Neural progenitor cell (in vitro differentiated cells): ENCODE measurements at regions not wholly inside any gene's neighbourhood (a gene's known extent, or its start where the extent isn't known, plus 50 kb on each side); places are given as distances from the start of the nearest gene placed in this dataset. TPM values are rescaled to one million over a fixed set of nuclear protein-coding genes. Genes with fewer than 3 reads are reported as not detected.

Experiments
- DNase-seq: peaks from one replicate; pipeline ENCODE4 v3.0.0-alpha.2; 2016; ENCODE audit warnings: low spot score
- H2AFZ ChIP-seq: fragments of 200-600 bp; sonication (generic); replicated peaks from 2 replicates; pipeline ENCODE4 v1.6.1; 2016; ENCODE audit warnings: antibody characterized with exemption
- H3F3A ChIP-seq: fragments of 200-600 bp; sonication (generic); 2 replicates; pipeline ENCODE4 v1.6.1; 2016; ENCODE audit warnings: antibody characterized with exemption, low read depth
- H3K27ac ChIP-seq: fragments of 200-600 bp; sonication (generic); 2 replicates; pipeline ENCODE4 v1.5.1; 2016; ENCODE audit warnings: mild to moderate bottlenecking
- H3K27me3 ChIP-seq: fragments of 200-600 bp; sonication (generic); 2 replicates; pipeline ENCODE4 v1.6.1; 2016; ENCODE audit warnings: mild to moderate bottlenecking, moderate library complexity
- H3K36me3 ChIP-seq: fragments of 200-600 bp; sonication (generic); 2 replicates; pipeline ENCODE4 v1.5.1; 2016
- H3K4me1 ChIP-seq: fragments of 200-600 bp; sonication (generic); 2 replicates; pipeline ENCODE4 v1.6.1; 2016; ENCODE audit warnings: mixed run types
- H3K4me2 ChIP-seq: fragments of 200-600 bp; sonication (generic); 2 replicates; pipeline ENCODE4 v1.6.1; 2016
- H3K4me3 ChIP-seq: fragments of 200-600 bp; sonication (generic); 2 replicates; pipeline ENCODE4 v1.5.1; 2016
- H3K79me2 ChIP-seq: fragments of 200-600 bp; sonication (generic); 2 replicates; pipeline ENCODE4 v1.6.1; 2016; ENCODE audit warnings: low read depth
- H3K9ac ChIP-seq: fragments of 200-600 bp; sonication (generic); 2 replicates; pipeline ENCODE4 v1.6.1; 2016
- H3K9me3 ChIP-seq: fragments of 200-600 bp; sonication (generic); 2 replicates; pipeline ENCODE4 v1.5.1; 2016; ENCODE audit warnings: low read depth
- H4K20me1 ChIP-seq: fragments of 200-600 bp; sonication (generic); 2 replicates; pipeline ENCODE4 v1.6.1; 2016; ENCODE audit warnings: low read depth
- H3K27ac Mint-ChIP-seq: 3 replicates; pipeline ENCODE4 v1.8.0; 2021; ENCODE audit warnings: mixed read lengths
- H3K27me3 Mint-ChIP-seq: 2 replicates; pipeline ENCODE4 v1.8.0; 2022; ENCODE audit warnings: low read depth, mild to moderate bottlenecking, inconsistent platforms, moderate library complexity, mixed read lengths; ENCODE audit not compliant: insufficient read depth
- H3K36me3 Mint-ChIP-seq: 3 replicates; pipeline ENCODE4 v1.8.0; 2021; ENCODE audit warnings: mixed read lengths
- H3K4me1 Mint-ChIP-seq: 3 replicates; pipeline ENCODE4 v1.8.0; 2021; ENCODE audit warnings: mixed read lengths
- H3K4me3 Mint-ChIP-seq: 3 replicates; pipeline ENCODE4 v1.8.0; 2021; ENCODE audit warnings: mild to moderate bottlenecking, moderate library complexity, mixed read lengths
- H3K9me3 Mint-ChIP-seq: 3 replicates; pipeline ENCODE4 v1.8.0; 2020; ENCODE audit warnings: mixed read lengths
- CTCF ChIP-seq: fragments of 200-600 bp; sonication (generic); IDR thresholded peaks from 2 replicates; pipeline ENCODE4 v1.5.1; 2017; ENCODE audit warnings: antibody characterized with exemption, mild to moderate bottlenecking
- EZH2 ChIP-seq: fragments of 200-600 bp; sonication (generic); IDR thresholded peaks from 2 replicates; pipeline ENCODE4 v1.6.1; 2017; ENCODE audit warnings: antibody characterized with exemption, mild to moderate bottlenecking, moderate library complexity
- EZH2phosphoT487 ChIP-seq: fragments of 200-600 bp; sonication (generic); IDR thresholded peaks from 2 replicates; pipeline ENCODE4 v1.6.1; 2017; ENCODE audit warnings: antibody characterized with exemption
- small RNA-seq: library from RNA; depleted of rRNA; stranded (forward); fragments of <200 nt; gene quantifications from one replicate; pipeline ENCODE3, GENCODE V24; 2015

DNA sequence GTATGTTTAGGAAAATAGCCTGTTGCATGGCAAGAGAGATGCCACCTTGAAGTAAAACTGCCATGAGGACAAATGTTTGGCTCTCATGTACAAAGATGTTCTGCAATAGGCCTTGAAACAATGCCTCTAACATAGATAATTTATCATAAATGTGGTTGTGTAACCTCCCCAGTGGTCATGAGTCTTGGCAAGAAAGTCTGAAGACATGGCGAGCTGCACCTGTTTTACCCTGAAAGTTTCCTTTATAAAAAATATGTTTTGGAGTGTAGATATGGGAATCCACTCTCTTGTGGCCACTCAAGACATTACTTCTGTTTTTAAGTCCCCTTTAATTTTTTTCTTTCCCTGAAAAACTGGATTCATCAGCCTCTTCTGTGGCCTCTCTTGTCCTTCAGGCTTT lies 2217.1 kb downstream of the NCAM2 start:
- no peaks in the 10 kb centered on the region for H3F3A ChIP-seq
- no peaks in the 10 kb centered on the region for H4K20me1 ChIP-seq
- DNase-seq: no peak
- H2AFZ ChIP-seq: no peak overlapping the region
- H3K9me3 ChIP-seq: peaks cover 5% of the 10 kb centered on the region
- H3K27me3 ChIP-seq: no peaks in the 10 kb centered on the region
- no peak overlapping the region for H3K27ac ChIP-seq
- Mint-ChIP-seq H3K27ac (no peak overlapping the region), H3K4me1 (no peaks in the 10 kb centered on the region), H3K36me3 (no peaks in the 10 kb centered on the region), H3K9me3 (peaks cover 15% of the 10 kb centered on the region), H3K4me3 (no peak overlapping the region), H3K27me3 (no peaks in the 10 kb centered on the region)
- H3K4me2 ChIP-seq: no peak overlapping the region
- TF ChIP-seq EZH2phosphoT487 (no peak), CTCF (no peak), EZH2 (no peak)
- no peak overlapping the region for H3K4me3 ChIP-seq
- H3K79me2 ChIP-seq: no peaks in the 10 kb centered on the region
- no peaks in the 10 kb centered on the region for H3K4me1 ChIP-seq
- H3K36me3 ChIP-seq: no peaks in the 10 kb centered on the region
- no peak overlapping the region for H3K9ac ChIP-seq

Small RNA genes lying in the stretch of these regions (small RNA-seq; reads per million reads assigned to genes)
- gene AP001340.1 (not detected), gene RF00019 (not detected), gene RN7SKP236 (not detected), gene RNA5SP489 (not detected), gene RNU2-55P (0.68 reads per million, percentile 67 among the genes with 10 or more reads in this experiment)
